ENCODE measurements at regions not wholly inside any gene's neighbourhood (a gene's known extent, or its start where the extent isn't known, plus 50 kb on each side); places are given as distances from the start of the nearest gene placed in this dataset.

DNA sequence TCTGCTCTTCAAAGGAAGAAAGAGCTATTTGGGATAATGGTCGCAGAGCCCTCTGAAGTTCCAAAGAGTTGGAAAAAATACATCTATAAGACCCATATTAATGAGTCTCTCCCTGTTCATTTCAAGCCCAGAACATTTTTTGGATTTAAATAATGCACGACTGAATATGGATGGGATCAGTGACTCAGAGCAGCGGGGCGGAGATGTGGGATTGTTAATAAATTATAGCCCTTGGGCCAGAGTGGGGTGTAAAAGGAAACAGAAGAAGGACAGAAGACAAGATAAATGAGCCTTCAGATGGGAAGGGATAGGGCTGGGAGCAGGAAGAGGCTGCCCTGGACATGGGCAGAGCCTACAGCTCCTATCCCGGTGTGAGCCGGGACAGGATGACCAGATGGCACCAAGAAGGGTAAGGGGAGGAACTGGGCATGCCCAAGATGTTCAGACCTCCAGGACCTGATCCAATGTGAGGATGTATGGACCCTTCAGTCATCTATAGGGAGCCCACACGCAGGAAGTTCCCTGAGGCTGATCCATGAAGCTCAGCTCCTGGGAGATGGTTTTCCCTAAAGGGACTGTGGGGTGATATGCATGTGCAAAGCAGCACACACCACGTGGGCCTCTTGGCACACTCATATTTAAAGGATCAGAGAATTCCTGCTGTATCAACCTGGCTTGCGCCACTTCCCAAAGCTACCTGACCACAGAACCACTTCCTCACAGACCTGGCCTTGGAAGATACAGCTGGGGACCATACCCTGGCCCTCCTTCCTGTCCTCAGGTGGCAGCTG lies 96.1 kb upstream of the PLXNA4 start:
- DNase-seq (ENCODE audit: low read depth), result no peak

DNA sequence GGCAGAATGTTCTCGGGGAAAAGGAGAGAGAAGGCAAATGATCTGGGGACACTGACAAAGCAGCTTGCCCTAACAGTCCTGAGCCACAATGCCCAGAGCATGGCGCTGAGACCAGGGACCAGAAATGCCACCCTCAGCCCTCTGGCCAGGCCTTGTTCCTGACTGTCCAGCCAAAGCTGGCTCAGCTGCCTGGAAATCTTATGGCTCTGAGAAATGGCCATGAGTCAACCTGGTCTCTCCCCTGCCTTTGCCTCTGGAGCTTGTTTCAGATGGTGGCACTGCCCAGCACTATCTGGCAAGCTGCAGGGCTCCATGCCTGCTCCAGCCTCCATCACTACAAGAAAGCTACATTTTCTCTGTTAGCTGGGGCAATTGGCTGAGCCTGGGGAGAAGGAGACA lies 90.5 kb upstream of the PLXNA4 start:
- no peak for DNase-seq (ENCODE audit: low read depth)

DNA sequence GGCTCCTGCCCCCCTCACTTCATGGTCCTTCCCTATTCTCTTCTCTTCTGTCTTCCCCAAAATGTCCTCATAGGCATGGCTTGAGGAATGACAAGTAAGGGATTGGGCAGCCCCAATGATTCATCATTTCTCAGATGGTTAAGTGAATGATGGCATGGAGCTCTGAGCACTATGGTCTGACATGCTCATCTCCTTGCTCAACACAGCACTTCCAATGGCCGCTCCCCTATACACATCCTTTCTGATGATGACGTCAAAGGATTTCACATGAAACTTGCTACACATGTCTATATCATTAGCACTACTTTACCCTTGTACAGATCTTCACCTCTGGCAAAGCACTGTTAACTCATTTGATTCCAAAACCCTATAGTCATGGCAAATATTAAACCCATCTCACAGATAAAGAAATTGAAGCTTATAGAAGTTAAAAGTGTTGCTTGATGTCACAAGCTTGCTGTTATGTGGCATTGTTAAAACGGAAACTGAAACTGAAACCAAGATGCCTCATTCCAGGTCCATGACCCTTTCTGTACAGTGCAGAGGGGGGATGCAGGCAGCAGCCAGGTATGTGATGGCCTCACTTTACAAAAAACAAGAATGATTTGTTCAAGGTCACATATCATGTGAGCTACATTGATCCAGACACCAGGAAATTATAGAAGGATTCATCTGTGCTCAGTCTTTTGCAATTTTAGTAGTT lies 90.0 kb upstream of the PLXNA4 start:
- DNase-seq (ENCODE audit: low read depth), result no peak

DNA sequence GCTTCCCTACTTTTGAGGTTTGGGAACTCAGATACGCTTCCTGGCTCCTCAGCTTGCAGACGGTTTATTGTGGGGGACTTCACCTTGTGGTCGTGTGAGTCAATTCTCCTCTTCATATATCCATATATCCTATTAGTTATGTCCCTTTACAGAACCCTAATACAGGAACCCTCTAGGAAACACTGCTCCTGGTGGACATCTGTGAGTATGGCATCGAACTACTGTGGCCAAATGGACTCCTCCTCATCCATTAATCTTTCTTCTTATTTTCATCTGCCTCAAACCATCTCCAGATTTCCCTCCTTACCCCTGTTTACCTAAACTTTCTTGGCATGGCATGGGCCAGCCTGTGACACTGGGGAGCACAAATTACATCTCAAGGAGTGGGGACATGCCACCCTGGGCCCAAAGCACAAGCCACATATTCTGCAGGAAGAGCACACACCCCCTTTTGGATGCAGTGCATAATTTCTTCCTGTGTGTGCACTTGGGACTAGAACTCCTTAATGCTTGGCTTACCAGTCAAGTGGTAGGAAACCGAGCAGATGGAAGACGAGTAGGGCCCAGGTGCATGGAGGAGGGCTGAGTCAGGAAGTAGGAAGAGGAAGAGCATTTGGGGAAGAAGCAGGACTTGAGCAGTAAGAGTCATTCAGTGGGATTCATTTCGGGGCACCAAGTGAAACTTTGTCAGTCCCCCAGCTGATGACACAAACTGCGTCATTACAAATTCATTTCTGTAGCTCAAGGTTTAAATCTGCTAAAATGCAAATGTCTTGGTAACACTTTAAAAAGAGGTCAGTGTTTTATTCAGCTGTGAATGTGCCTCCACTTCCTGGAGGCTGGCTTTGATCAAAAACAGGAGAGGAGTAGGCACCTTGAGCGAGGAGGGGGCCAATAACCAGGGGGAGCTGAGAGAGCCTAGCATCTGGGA lies 80.8 kb upstream of the PLXNA4 start:
- DNase-seq (ENCODE audit: low read depth), result no peak

DNA sequence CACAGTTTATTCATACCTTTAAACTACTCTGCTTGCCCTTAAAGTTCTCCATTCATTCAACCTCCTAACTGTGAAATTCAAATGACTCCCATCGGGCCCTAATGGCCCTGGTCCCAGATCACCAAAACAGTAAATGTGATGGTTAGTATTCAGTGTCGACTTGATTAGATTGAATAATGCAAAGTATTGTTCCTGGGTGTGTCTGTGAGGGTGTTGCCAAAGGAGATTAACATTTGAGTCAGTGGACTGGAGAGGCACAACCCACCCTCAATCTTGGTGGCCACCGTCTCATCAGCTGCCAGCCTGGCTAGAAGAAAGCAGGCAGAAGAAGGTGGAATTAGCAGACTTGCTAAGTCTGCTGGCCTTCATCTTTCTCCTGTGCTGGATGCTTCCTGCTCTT lies 80.1 kb upstream of the PLXNA4 start:
- no peak for DNase-seq (ENCODE audit: low read depth)

DNA sequence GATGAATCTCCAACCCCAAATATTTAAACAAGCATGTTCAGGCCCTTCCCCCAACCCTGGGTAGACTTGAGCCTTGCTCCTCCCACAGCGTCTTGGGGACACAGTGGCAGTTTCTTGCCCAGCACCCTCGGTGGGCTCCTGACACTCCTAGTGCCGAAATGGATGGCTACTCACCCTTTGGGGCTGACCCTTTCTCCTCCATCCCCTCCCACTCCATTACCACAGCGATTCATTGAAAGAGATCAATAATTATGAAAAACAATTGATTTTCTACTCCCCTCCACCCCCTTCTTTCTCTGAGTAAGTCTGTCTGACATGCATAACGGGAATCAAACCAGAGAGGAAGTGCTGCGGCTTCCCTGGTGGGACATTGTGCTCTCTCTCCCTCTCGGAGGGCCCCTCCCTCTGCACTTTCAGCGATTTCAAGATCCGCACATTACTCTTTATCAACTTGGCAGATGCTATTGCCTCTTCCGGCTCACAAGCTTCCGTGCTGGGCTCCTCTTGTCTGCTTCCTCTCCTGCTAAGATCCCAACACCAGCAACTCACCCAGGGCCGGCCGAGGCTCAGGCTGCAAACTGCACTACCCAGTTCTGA lies 79.0 kb upstream of the PLXNA4 start:
- no peak for DNase-seq (ENCODE audit: low read depth)

DNA sequence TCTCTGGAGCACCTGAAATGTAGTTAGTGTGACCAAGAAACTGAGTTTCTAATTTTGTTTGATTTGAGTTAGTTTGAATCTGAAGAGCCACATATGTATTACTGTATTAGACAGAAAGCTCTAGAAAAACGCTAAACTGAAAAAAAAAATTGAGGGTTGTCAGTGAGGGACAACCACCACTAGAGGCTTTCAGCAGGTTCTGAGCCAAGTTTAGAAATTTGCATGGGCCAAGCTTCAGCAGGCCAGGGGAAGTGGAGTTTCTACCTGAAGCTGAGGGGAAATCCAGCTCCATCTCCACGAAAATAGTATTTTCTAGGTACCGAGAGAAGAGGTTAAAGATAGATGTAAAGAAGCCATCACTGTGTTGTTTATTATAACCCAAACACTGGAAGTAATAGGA lies 77.9 kb upstream of the PLXNA4 start:
- DNase-seq (ENCODE audit: low read depth), result no peak

DNA sequence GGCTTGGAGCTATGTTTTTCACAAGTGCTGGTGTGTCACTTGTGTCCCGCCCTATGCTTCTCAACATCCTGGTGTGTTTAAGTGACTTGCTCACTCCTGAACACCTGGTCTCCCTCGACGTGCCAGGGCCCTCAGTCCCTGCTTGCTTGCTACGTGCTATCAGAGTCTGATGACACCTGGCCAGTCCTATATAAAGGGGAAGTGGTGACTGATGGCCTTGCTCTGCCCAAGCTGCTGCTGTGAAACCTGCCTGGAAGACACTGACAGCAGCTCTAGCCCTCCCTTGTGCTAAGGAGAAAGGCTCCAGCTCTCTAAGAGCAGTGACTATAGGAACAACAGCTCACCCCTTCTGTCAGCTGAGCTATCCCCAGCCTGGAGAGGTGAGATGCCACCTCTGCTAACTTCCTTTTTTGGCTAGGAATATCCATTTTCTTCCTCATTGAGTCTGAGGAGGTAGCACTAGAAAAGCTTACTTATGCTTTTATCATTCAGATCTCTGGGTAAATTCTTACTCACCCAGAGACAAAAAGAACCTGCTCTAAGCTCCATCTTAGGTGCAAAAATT lies 77.2 kb upstream of the PLXNA4 start:
- DNase-seq (ENCODE audit: low read depth), result no peak

DNA sequence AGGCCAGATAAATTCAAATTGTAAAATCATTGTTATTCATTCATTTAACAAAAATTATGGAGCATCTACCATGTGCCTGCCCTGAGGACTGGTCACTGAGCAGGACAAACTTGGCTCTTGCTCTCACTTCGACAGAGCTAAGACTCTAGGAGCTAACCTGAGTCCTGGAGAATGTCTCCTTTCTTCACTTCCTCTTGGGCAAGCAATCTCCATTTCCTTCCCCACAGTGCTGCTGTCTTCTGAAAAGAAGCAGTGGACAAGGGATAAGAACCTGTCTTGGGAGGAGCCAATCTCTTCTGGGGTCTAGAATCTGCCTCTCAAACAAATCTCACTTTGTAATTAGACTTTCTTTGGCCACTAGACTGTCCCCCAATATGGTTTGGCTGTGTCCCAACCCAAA lies 76.2 kb upstream of the PLXNA4 start:
- no peak for DNase-seq (ENCODE audit: low read depth)

DNA sequence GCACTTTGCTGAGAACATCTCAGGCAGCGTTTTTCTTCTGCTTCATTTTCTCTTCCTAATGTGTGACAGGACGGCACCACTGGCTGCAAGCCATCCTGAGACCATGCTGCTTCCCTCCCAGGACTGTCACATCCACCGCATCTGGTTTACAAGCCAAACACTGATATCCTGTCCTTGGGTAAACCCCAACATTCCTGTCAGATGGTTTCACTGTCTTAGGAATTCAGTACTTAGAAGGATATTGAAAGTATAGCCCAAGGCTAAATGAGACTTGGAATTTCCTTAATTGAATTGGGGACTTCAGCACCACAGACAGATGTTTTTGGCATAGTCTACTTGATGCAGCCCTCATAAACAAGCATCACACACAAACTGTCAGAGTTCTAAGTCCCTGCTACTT lies 74.2 kb upstream of the PLXNA4 start:
- DNase-seq (ENCODE audit: low read depth), result no peak

DNA sequence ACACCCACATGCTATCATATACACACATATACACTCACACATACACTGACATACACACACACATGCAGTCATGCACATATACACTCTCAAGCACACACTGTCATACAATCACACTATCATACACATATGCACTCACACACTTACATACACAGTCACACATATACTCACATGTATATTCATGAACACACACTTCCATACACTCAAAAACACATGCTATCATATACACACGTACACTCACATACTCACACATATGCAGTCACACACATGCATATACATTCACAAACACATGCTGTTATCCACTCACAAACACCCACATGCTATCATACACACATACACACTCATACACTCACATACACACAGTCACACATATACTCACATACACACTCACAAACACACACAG lies 71.0 kb upstream of the PLXNA4 start:
- DNase-seq (ENCODE audit: low read depth), result no peak

DNA sequence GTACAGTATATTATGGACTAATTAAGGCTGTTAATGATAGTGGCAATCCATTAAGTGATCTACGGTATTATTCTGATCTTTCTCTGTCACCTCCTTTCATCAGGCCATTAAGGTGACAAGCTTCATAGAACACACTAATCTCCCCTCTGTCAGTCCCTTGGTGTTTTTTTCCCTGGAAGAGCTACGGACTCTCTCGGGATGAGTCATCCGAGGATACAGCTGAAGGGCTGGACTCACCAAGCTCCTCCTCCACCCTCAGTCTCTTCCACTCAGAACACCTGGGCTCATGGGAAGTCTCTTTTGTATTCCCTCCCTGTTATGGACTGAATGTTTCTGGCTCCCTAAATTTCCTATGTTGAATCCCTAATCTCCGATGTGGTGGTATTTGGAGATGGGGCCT lies 69.8 kb upstream of the PLXNA4 start:
- DNase-seq (ENCODE audit: low read depth), result no peak

DNA sequence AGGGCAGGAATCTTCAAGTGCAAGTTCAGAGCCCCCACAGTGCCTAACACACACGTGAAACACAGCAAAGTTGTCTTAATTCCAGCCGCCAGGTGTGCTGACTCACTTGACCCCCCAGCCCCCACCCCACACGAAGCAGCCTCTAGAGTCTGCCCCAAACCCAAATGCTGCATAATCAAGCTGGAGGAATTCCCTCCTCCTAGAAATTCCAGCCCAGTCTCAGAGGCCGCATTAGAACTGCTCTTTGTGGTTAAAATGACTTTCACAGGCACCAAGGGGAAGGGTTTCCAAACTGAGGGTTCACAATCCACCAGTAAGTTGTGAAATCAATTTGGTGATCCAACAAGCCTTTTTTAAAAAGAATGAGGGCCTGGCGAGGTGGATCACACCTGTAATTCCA lies 67.0 kb upstream of the PLXNA4 start:
- no peak for DNase-seq (ENCODE audit: low read depth)

DNA sequence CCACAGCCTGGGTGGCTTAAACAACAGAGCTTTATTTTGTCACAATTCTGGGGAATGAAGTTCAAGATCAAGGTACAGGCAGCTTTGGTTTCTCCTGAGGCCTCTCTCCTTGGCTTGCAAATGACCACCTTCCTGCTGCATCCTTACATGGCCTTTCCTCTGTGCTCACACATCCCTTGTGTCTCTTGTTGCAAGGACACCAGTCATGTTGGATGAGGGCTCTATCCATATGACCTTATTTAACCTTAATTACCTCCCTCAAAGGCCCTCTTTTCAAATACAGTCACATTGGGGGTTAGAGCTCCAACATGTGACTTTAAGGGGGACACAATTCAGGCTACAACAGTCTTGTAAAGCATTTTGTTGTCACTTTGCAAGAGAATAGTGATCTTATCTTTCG lies 65.0 kb upstream of the PLXNA4 start:
- no peak for DNase-seq (ENCODE audit: low read depth)

DNA sequence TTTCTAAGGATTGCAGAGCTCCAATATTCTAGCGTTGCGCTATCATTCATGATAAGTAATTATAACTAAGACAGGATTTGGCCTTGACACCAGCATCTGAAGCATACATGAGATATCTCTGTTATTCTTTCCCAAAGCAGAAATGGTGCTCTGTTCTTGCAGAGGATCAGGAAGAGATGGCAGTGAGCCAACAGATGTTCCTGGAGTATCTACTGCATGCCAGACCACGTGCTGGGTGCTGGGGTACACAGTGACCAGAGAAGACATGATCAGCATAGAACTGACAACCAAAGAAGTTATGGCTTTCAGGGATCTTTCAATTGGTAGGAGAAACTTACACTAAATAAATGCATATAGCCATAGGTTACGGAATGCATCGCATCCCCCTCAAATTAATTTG lies 63.7 kb upstream of the PLXNA4 start:
- DNase-seq (ENCODE audit: low read depth), result no peak

DNA sequence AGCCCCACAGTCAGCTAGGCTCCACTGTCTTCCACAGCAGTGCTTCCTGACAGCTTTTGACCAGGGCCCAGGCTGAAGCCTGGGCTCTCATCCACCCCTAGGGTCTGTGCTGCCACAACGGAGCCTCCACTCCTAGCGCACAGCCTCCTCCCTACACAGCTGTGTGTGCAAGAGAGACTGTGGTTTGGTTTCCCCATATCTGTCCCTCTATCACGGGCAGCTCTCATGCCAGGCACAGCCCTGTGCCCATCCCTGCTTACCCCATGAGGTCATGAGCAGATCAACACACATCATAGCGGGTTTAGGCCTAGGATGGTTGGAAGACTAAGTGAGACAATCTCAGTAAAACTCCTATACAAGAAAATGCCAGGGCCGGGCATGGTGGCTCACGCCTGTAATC lies 61.7 kb upstream of the PLXNA4 start:
- DNase-seq (ENCODE audit: low read depth), result no peak

DNA sequence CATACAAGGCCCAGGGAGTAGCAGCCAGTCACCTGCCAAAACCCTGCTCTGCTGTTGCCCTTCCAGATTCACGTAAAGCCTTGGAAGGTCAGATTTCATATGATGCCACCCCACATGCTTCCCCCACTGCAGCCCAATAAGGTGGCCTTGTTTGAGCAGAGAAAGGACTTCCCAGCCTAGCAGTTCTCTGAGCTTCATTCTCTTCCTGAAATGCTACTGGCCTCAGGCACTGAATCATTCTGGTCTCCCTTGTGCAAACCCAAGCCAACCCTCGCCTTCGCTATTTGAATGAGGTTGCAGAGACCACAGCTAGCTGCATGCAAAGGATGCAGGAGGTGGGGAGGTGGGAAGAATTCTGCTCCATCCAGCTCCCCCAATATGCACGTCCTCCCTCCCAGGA lies 60.3 kb upstream of the PLXNA4 start:
- DNase-seq (ENCODE audit: low read depth), result no peak

DNA sequence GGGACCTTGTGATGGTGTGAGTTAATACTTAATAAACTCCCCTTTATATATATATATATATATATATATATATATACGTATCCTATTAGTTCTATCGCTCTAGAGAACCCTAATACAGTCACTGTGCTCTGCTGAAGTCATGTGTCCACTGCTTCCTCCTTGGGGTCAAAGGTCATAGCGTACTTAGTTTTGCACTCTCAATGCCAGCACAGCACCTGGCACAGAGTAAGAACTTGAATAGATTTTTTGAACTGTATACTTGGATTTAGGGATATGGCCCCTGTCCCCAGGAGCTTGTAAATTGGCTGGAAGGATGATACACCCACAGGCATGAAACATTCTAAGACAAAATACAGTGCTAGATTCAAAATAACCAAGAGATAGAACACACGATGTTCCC lies 58.9 kb upstream of the PLXNA4 start:
- DNase-seq (ENCODE audit: low read depth), result no peak

DNA sequence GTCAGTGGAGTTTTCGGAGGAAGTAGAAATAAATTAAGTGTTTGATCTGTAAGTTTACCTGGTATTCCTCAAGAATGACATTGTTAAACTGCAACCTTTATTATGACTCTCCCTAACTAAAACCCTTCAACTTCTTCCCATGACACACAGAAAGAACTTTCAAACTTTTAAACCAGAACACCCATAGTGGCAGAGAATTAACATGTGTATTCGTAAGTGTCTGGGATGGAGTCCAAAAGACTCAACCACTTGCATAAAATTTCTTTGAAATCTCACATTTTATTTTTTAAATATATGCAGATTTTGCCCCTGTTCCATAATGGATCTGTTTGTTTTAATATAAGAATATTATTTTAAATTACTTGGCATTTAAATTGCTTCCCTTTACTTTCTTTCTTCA lies 54.6 kb upstream of the PLXNA4 start:
- DNase-seq (ENCODE audit: low read depth), result no peak

All from fibroblast of the conjunctiva (primary cell).